Gastroesophageal sphincter (tissue), 4 donors: ENCODE measurements at regions not wholly inside any gene's neighbourhood (a gene's known extent, or its start where the extent isn't known, plus 50 kb on each side); places are given as distances from the start of the nearest gene placed in this dataset.

Source experiments
- ATAC-seq: fragments of 150-250 bp; one replicate; pipeline ENCODE4 v1.9.1; 2016; ENCODE audit warnings: mild to moderate bottlenecking, moderate library complexity
- H3K27ac ChIP-seq, 4 donors: fragments of 200-600 bp; sonication (generic) in 3 of 4; 1 replicate in 3 of 4; 2 replicates in 1 of 4; pipeline ENCODE4 v1.5.1; 2016 to 2019
- H3K27me3 ChIP-seq: fragments of 200-600 bp; sonication (generic); one replicate; pipeline ENCODE4 v1.5.1; 2019
- H3K36me3 ChIP-seq, 2 donors: fragments of 200-600 bp; sonication (generic); one replicate each; pipeline ENCODE4 v1.5.1; 2019; ENCODE audit warnings: control low read depth in 1 of 2
- H3K4me1 ChIP-seq, 3 donors: fragments of 200-600 bp; sonication (generic); 1 replicate in 2 of 3; 2 replicates in 1 of 3; pipeline ENCODE4 v1.5.1; 2016 to 2019; ENCODE audit warnings: control low read depth in 2 of 3
- H3K4me3 ChIP-seq, 2 donors: fragments of 200-600 bp; sonication (generic); one replicate each; pipeline ENCODE4 v1.5.1; 2019; ENCODE audit warnings: mild to moderate bottlenecking in 1 of 2, moderate library complexity in 1 of 2
- H3K9me3 ChIP-seq, 3 donors: fragments of 200-600 bp; sonication (generic); one replicate each; pipeline ENCODE4 v1.5.1; 2017 to 2019; ENCODE audit warnings: control low read depth in 2 of 3
- CTCF ChIP-seq, 4 experiments: fragments of 200-600 bp in 2 of 4; fragments of 450-650 bp in 2 of 4; sonication (generic) in 1 of 4; IDR thresholded peaks; one replicate each; pipeline ENCODE4 v1.5.1; 2017 to 2019; ENCODE audit warnings: antibody characterized with exemption in 4 of 4, mild to moderate bottlenecking in 2 of 4, moderate library complexity in 2 of 4
- EP300 ChIP-seq: sonication (generic); formaldehyde crosslinking; IDR thresholded peaks from one replicate; pipeline ENCODE4 v1.6.1; 2017; ENCODE audit warnings: antibody characterized with exemption, mild to moderate bottlenecking
- POLR2A ChIP-seq, 2 donors: fragments of 450-650 bp; IDR thresholded peaks; one replicate each; pipeline ENCODE4 v1.6.1; 2017; ENCODE audit warnings: antibody characterized with exemption in 2 of 2, mild to moderate bottlenecking in 2 of 2, moderate library complexity in 1 of 2
- POLR2AphosphoS5 ChIP-seq: sonication (generic); formaldehyde crosslinking; IDR thresholded peaks from one replicate; pipeline ENCODE4 v1.6.1; 2017; ENCODE audit warnings: antibody characterized with exemption
- WGBS, 2 donors: methylation state at CpG; one replicate each; pipeline ENCODE4 v1.1.5; 2018; ENCODE audit warnings: low coverage in 1 of 2; 5-methylcytosine and 5-hydroxymethylcytosine counted together

GRCh38 chr15:95620934-95621579 is 709.4 kb upstream of the NR2F2 start:
- 82 to 92% methylated on average over 1 of the region's 1 CpG for WGBS, 2 donors
- peak; percentile 49 for ATAC-seq
- peak overlapping the region in 1 of 4 donors; percentile 26 for H3K27ac ChIP-seq

GRCh38 chr15:95622843-95623242 is 707.7 kb upstream of the NR2F2 start:
- H3K27ac ChIP-seq, result no peak overlapping the region
- ATAC-seq, result no peak
- H3K4me1 ChIP-seq, result no peaks in the 10 kb centered on the region
- peaks cover 0 to 11% (median 0%) of the 10 kb centered on the region in 3 donors for H3K9me3 ChIP-seq
- H3K36me3 ChIP-seq, result no peaks in the 10 kb centered on the region
- no peaks in the 10 kb centered on the region for H3K27me3 ChIP-seq
- no peak for TF ChIP-seq EP300
- no peak for TF ChIP-seq CTCF (IDR thresholded peaks at IDR 0.05)
- TF ChIP-seq POLR2A (IDR thresholded peaks at IDR 0.05), result no peak
- no peak for TF ChIP-seq POLR2AphosphoS5
- no peak overlapping the region for H3K4me3 ChIP-seq

More at GRCh38 chr15:95620934-95621579, 709.4 kb upstream of the NR2F2 start:
- Histone ChIP-seq H3K9me3 (peaks cover 0 to 11% (median 0%) of the 10 kb centered on the region in 3 donors), H3K36me3 (no peaks in the 10 kb centered on the region), H3K27me3 (no peaks in the 10 kb centered on the region), H3K4me1 (peaks cover 0 to 9% (median 0%) of the 10 kb centered on the region in 3 donors), H3K4me3 (no peak overlapping the region)
- TF ChIP-seq POLR2AphosphoS5 (peak; percentile 22), CTCF (IDR thresholded peaks at IDR 0.05) (no peak)

- H3K4me3 ChIP-seq, result no peak overlapping the region
- WGBS, 2 donors, result 30 to 40% methylated on average over 1 of the region's 1 CpG
Measured at GRCh38 chr15:95624100-95624499, 706.4 kb upstream of the NR2F2 start.

GRCh38 chr15:95624616-95625361 is 705.7 kb upstream of the NR2F2 start:
- Histone ChIP-seq H3K4me1 (no peaks in the 10 kb centered on the region), H3K36me3 (no peaks in the 10 kb centered on the region), H3K27me3 (no peaks in the 10 kb centered on the region), H3K27ac (peak overlapping the region in 1 of 4 donors; percentile 10), H3K9me3 (peaks cover 0 to 11% (median 0%) of the 10 kb centered on the region in 3 donors), H3K4me3 (no peak overlapping the region)
- ATAC-seq, result no peak
- TF ChIP-seq POLR2AphosphoS5, result no peak
- no peak for TF ChIP-seq POLR2A (IDR thresholded peaks at IDR 0.05)
- no peak for TF ChIP-seq EP300
- TF ChIP-seq CTCF (IDR thresholded peaks at IDR 0.05), result no peak
- 73 to 84% methylated on average over 6 of the region's 6 CpGs for WGBS, 2 donors

More at GRCh38 chr15:95624100-95624499, 706.4 kb upstream of the NR2F2 start:
- Histone ChIP-seq H3K9me3 (peaks cover 0 to 11% (median 0%) of the 10 kb centered on the region in 3 donors), H3K27me3 (no peaks in the 10 kb centered on the region), H3K36me3 (no peaks in the 10 kb centered on the region), H3K27ac (peak overlapping the region in 2 of 4 donors; percentile 10 to 45), H3K4me1 (no peaks in the 10 kb centered on the region)
- ATAC-seq, result no peak
- TF ChIP-seq POLR2A (IDR thresholded peaks at IDR 0.05), result no peak
- TF ChIP-seq CTCF (IDR thresholded peaks at IDR 0.05), result no peak
- TF ChIP-seq POLR2AphosphoS5, result no peak
- no peak for TF ChIP-seq EP300
